C4-2B (cell line): ENCODE measurements at regions not wholly inside any gene's neighbourhood (a gene's known extent, or its start where the extent isn't known, plus 50 kb on each side); places are given as distances from the start of the nearest gene placed in this dataset.

Experiments
- ZFX ChIP-seq: fragments of 450-650 bp; IDR thresholded peaks from 2 replicates; pipeline ENCODE4 v1.6.1; 2017
- TF ChIP-seq, protein P1 (sequence below): fragments of 450-650 bp; conservative IDR thresholded peaks from 2 replicates; pipeline ENCODE4 v1.5.1; 2017; ENCODE audit warnings: mild to moderate bottlenecking

DNA sequence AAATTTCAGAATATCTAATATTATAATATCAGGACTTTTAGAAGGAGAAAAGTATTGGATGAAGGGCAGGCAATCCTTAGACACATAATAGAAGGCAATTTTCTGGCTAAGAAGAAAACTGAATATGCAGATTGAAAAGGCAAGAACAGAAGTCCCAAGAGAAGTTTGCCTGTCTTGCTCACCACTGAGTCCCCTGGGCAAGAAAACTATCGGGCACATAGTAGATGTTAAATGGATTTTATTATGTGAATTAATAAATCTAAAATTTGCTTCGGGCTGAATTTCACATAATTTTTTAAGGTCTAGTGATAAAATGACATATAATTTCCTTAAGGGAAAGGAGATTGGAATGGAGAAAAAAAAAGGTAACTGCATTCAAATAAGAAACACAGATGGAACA lies 380.9 kb upstream of the GRM3 start:
- TF ChIP-seq, protein P1, sequence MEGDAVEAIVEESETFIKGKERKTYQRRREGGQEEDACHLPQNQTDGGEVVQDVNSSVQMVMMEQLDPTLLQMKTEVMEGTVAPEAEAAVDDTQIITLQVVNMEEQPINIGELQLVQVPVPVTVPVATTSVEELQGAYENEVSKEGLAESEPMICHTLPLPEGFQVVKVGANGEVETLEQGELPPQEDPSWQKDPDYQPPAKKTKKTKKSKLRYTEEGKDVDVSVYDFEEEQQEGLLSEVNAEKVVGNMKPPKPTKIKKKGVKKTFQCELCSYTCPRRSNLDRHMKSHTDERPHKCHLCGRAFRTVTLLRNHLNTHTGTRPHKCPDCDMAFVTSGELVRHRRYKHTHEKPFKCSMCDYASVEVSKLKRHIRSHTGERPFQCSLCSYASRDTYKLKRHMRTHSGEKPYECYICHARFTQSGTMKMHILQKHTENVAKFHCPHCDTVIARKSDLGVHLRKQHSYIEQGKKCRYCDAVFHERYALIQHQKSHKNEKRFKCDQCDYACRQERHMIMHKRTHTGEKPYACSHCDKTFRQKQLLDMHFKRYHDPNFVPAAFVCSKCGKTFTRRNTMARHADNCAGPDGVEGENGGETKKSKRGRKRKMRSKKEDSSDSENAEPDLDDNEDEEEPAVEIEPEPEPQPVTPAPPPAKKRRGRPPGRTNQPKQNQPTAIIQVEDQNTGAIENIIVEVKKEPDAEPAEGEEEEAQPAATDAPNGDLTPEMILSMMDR, result no peak
- TF ChIP-seq ZFX, result no peak
